ENCODE measurements at regions not wholly inside any gene's neighbourhood (a gene's known extent, or its start where the extent isn't known, plus 50 kb on each side); places are given as distances from the start of the nearest gene placed in this dataset.
A peak's percentile ranks its signal among the peaks of the same experiment; 100 is the strongest.

DNA sequence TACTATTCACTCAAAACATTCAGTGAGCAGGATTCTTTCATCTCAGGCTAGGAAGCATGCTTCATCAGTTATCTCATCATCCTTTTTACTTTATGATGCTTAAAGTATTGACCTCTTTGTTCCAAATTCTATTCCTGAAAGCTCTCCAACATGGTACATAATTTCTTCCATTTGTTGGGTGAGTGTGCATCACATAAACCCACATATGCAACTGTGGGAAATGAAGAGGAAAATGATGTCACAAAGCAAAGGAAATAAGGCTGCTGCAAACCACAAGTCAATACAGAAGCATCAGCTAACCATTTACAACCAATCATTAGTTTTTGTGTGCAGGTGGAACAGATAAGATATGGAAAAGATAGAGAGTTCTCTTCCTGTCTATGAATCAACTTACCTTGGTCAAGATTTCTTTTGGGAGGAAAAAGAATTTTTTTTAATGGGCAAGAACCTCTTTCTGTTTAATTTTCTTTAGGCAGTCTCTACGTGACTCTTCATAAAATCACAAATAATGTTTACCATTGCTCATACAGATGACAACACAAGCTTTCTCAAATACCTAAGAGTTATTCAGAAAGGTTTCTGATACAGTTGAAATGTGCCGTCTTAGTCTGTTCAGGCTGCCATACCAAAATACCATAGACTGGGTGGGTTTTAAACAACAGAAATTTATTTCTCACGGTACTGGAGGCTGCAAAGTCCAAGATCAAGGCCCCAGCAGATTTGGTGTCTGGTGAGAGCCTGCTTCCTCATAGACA lies 259.9 kb downstream of the ADGRG6 start:
- no peak for DNase-seq

DNA sequence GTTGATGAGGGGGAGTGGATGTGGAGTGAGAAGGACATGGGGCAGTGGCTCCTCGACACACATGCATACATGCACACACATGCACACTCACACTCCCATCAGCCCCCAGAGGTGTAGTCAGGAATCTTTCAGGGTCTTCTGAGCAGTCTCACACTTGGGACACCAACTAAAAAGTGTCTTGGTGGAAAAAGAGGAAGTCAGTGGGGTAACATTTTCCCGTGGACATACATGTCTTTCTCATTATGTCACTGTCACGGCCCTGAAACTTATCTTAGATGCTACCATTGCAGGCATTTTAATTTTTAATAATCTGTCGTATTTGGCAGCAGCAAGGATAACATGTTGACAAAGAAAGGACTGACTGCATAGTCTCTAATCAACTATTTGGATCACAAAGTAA lies 261.1 kb downstream of the ADGRG6 start:
- no peak for DNase-seq

DNA sequence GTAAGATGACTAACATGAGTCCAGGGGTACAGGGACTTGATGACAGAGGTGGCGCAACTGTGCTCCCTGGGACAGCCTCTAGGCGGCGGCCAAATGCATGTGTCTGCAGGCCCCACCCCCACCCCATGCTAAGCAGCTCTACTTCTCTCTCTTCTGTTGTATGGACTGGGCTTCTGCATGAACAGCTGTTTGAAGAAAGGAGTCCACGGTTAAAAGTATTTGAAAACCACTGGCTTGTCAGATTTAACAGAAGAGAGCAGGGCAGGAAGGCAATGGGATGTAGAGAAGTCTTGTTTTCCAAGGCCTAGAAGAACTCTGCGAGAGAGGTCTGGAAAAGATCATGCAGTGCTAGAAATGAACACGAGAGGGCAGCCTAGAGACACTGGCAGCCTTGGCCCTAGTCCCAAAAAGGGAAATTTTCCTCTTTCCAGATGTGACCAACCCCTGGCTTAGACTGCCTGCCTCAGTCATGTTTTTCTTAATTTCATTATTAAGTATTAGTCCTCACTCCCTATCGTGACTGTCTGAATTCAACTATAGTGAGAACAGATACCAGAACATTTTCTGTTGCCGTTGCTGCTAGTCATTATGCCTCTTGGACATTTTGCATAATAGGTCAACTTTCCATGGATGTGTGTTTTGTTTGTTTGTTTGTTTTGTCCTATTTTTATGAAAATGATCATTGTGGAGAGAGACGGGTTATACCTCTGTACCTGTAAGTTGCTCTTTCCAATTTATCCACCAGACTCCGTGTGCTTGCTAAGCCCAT lies 265.0 kb downstream of the ADGRG6 start:
- peak in 12 of 58 donors; percentile 1 to 26 (median 4) for DNase-seq

DNA sequence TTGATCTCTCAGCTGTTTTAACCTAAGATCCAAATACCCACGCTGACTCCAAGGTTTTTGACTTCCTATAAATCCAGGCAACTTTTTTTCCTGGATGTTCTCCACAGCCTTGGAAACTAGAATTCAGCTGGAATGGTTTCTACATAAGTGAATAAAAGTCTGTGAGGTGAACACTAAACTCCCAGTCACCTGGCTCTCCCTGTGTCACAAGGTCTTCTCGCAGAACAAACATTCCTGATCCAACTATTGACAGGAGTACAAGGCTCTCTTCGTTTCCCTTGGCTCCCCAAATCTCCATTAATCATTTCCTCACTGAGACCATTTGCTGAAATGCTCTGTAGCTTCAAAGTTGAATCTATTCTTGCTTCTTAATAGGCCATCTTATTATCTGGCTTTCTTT lies 265.7 kb downstream of the ADGRG6 start:
- no peak for DNase-seq

DNA sequence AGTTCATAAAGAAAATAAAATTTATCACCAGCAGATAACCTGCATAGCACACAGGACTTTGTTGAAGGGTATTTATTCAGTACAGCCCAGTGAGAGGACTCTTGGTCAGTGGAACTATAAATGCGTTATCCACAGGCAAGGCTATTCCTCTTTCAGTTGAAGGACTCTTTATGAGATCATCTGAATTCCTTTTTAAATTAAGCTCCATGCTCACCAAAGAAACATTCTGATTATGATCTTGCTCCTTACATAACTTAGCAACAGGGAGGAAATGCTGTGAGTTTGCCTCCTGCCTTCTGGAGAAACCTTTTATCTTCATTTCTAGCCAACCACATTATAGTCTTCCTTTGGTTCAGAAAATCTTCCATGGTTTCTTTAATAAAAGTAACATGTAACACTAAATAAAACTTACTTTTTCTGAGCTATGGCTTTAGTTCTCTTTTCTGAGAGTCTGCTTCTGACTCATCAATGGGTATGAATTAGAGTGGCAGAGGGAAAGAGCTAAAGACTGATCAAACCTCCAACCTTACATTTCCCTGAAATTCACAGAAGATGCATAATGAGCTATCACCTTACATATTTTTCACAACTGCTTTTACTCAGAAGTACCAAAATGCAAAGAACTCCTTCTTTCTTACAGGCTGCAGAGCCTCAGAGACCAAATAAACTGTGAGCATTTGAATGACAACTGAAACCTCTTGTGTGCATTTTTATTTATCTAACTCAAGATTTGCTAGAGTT lies 267.2 kb downstream of the ADGRG6 start:
- DNase-seq = no peak

DNA sequence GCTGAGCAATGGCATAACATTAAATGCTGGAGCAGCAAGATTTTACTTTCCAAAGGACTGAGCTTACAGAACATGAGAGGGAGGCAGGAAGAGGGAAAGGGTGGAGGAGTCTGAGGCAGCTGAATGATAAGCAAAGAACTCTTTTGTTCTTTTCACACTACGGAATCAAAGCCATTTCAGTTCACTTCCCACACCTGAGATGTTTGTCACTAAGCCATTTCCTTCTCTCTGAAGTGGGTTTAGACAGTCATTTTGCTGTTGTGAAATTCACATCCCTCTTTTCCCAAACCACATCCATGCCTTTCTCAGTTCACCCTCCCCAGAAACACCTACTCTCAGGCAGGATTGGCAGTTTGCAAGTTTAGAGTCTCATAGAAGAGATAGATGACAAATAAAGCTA lies 267.9 kb downstream of the ADGRG6 start:
- no peak for DNase-seq

DNA sequence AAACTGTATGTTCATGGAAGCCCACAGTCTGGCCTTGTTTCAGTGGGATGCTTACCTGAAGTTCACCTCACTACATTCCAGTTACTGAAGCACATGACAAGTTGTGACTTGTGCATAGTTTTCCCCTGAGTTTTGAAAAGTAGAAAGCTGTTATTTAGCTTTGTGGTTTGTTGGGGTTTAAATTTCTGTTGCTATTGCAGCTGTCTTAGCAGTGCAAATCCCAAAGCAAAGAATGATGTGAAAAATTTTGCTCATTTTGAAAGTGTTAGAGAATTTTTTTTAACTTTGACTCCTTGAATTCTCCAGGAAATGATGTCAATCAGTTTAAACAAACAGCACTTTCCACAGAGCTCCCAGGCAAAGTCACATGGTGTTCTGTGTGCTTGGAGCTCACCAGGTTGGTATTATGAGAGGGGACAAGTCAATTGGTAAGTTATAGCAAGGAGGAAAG lies 268.4 kb downstream of the ADGRG6 start:
- no peak for DNase-seq

DNA sequence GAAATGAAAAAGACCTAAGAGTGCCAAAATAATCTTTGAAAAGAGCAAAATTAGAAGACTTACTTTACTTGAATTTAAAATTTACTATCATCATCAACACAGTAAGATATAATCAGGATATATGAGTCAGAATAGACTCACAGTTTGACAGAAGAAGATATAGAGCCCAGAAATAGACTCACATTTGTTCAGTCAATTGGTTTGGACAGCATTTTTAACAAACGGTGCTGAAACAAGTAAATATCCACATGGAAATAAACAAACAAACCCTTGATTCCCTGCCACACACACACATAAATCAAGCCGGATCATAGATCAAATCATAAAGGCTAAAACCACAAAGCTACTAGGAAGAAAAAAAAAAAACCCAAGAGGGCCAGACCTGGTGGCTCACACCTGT lies 291.1 kb downstream of the ADGRG6 start:
- DNase-seq = no peak

DNA sequence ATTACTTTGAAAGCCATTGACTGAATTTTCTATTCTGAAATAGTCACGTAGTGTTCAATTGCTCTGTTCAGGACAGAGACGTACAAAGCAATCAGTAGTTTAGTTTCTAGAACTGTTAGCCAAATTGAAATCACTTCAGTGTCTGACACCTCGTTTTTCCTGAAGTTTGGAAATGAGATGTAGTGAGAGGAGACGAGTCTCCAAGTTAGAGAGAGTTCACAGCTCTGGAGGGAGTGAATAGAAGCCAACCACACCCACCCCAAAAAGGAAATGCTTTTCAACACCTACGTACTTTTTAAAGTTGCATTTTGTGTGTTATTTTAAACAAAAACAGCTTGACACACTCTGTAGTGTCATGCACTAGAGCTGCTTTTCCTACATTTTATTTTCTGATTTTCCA lies 296.0 kb downstream of the ADGRG6 start:
- no peak for DNase-seq

DNA sequence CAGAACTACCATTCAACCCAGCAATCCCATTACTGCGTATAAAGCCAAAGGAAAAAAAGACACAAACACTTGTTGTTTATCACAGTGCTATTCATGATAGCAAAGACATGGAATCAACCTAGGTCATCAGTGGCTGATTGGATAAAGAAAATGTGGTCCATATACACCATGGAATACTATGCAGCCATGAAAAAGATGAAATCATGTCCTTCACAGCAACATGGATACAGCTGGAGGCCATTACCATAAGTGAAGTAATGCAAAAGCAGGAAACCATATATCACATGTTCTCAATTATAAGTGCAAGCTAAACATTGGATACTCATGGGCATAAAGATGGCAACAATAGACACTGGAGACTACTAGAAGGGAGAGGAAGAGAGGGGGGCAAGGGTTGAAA lies 299.6 kb downstream of the ADGRG6 start:
- no peak for DNase-seq

DNA sequence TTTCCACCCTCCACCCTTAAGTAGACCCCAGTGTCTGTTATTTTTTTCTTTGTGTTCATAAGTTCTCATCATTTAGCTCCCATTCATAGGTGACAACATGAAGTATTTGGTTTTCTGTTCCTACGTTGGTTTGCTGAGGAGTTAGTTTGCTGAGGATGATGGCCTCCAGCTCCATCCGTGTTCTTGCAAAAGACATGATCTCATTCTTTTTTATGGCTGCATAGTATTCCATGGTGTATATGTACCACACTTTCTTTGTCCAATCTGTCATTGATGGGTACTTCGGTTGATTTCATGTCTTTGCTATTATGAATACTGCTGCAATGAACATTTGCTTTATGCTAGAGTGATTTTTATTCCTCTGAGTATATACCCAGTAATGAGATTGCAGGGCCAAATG lies 301.2 kb downstream of the ADGRG6 start:
- no peak for DNase-seq

DNA sequence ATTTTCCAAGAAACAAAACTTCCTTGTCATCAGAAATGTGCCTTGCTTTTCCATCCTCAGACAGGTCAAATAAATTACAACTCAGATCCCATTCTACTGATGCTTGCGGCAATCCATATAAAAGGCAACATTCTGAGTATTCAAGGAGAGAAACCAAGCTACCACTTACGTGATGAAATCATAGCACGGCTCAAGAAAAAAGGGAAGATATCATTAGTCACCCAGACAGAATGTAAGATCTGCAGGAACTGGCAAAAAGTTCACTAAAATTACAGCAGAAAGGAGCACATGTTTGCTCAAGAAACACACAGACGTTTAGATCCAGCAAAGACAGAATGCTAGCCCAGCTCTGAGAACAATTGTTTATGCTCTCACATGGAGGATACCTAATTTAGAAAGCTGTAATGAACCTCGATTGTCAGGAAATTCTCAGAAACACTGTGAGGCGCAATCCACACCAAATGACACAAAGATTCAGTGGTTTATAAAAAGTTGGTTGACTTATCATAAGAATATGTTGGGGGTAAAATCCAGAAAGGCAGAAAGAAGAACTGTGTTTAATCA lies 304.2 kb downstream of the ADGRG6 start:
- peak in 3 of 58 donors; percentile 1 to 25 (median 4) for DNase-seq

DNA sequence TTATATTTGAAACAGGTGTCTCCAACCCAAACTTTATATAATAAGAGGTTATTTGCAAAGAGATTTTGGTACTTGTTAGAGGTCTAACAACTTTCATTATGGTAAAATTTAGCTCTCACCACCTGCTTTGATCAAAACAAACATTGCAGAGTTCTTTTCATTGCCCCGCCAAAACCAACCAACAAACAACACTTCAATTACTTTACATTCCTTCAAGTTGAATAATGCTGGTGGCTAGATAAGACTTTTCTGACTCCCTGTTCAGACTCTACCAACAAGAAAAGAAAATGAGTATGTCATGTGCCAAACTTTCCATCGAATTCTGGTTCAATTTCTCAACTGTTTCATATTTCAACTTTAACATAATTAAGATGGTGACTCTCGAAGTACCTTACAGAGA lies 311.1 kb downstream of the ADGRG6 start:
- DNase-seq = no peak

DNA sequence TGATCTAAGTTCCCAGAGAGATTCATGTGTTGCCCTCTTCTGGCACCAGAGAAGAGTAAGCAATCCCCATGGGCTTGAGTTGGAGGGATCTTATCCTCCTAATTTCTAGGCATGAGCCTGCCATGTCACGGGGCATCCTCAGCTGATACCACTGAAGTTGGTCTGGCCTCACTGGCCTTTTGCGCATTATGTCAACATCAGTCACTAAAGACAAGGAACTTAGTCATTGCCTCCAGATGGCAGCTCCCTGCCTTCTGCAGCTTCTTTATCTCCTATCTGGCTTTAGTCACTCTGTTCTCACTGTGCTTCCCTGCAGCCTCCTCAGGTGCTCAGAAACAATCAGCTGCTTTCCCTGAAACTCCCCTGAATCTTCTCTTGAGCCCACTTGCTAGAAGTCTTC lies 312.2 kb downstream of the ADGRG6 start:
- DNase-seq = no peak

DNA sequence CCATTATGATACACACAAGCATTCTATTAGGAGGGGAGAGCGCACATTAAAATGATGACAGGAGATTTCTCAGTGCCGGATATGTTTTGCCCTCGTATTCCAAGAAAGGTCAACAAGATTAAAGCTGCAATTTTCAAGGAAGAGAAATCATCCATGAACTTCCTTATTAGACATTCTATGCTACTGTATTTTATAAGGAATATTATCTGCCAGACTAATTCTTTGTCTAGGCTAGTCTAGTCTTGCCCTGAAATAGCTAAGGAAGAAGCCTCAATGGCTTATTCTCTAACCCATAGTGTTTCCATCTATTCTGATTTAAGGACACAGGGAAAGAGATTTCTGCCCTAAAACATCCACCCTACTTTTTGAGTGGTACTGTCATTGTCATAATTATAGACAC lies 315.4 kb downstream of the ADGRG6 start:
- DNase-seq = no peak

DNA sequence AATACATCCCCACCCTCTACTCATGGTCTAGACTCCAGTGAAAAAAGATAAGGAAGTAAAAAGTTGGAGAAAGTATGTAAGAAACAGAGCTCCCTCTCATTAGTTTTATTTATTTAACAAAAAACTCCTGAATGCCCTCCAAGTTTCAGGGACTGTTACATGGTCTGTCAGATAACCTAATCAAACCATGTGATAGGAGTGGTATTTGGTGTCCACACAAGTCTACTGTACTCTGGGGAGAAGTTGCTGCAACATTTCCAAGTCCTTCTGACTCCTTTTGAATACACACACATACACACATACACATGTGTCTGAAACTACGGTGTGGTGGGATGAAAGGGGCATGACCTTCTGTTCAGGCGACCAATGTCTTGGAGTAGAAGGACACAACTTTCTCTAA lies 320.0 kb downstream of the ADGRG6 start:
- DNase-seq = no peak

DNA sequence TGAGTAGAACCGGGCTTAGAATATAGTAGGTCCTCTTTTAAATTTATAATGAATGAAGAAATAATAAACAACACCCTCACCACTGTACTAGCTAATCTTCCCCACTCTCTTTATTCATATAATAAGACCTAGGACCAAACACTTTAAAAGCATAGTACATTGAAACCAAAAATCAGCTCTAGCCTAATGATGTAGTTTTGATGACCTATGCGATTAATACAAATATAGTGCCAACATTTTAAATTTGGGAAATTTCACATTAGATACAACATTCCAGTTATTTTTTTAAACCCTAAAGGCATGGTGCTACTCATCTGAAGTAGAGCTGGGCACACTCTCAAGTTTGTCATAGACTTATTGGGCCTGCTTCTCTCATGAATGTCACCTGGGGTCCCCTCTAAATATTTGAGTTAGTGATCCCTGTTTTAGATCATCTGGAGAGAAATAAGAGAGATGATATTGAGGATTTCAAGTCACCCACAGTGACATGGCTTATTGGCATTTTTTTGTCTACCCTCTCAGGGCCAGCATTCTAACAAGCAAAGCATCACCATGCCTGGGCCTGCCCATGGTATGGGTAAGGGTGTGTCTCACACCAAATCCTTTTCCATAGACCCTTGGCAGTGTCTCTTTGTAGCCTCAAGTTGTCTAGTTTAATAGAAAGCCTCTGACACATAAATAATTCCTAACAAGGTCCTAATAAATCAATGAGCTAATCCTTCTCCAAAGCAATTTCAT lies 319.8 kb downstream of the HIVEP2 start:
- no peak for DNase-seq

DNA sequence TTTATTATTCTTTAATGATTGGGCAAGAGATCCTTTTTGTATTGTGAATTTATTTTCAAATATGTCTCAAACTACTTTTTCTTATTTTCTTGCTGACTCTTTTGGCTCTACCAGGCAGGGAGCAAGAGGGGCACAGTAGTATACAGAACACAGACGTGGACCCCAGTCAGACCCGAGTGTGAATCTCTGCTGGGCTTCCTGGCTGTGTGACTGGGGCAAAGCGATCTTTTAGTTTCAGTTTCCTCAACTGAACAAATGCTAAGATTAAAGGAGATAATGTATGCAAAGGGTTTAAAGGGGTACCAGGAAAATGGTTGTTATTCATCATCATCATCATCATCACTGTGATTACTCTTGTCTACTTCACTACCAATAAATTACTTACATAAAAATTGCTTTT lies 317.5 kb downstream of the HIVEP2 start:
- no peak for DNase-seq

DNA sequence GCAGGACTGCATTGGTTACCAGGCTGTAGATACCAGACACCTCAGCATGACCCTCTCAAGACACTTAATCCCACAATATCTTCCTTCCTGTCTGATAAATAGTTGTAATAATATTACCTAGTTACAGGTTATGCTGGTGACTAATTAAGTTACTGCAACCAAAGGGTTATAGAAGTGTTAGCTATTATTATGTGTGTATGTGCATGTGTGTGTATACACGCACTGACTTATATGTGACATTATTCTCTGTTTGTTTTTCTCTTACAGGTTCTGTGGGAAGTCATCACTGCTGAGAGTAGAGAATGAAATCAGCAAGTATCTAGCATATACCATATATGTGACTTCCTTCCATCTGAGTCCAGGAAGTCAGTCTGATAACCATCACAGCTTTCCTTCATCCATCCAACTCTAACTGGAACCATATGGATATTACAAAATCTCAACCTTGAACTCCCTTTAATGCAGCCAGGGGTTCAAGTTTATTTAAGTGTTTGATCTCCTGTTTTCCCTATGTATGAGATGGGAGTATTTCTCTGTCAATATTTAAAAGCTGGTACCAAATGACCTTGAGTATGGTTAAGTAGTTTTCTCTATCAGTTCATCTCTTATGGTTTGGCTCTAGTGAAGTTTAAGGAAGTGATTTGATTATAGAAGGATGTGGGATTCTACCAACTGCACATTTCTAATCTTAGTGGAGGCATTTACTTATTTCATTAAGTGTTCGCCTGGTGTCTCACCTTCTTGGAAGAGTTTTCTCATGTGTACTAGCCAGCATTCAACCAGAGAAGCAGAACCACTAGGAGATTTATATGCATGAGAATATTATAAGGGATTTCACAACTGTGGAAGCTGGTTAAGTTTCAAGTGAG lies 313.2 kb downstream of the HIVEP2 start:
- no peak for DNase-seq

DNA sequence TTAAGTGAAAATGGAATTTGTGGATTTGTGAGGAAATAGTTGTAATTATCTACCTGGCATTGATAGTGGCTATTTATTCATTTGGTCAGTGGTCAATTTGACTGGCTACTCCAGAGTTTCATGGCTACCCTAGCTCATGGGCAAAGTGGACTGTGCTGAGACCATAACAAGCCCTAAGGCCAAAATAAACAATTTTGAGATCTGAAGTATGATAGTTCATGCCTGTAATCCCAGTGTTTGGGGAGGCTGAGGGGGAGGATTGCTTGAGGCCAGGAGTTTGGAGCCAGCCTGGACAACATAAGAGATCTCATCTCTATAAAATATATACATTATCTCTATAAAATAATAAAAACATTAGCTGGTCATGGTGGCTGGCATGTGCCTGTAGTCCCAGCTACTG lies 311.7 kb downstream of the HIVEP2 start:
- DNase-seq = no peak
